GM18511 (cell line): ENCODE measurements at regions not wholly inside any gene's neighbourhood (a gene's known extent, or its start where the extent isn't known, plus 50 kb on each side); places are given as distances from the start of the nearest gene placed in this dataset.
A peak's percentile ranks its signal among the peaks of the same experiment; 100 is the strongest.
"Not testable (repeated sequence)": the region's sequence is repeated elsewhere in the genome, so short reads cannot be mapped to it uniquely, and the experiment has no call there.

ENCODE experiments used
- ATAC-seq: cut with Tn5 transposase; IDR thresholded peaks from one replicate; pipeline ENCODE4 v1.9.1; 2021; ENCODE audit warnings: mild to moderate bottlenecking, moderate library complexity; ENCODE audit not compliant: unreplicated experiment

- not testable (repeated sequence) for ATAC-seq
Measured at GRCh38 chr2:88986721-88987330, 295.4 kb downstream of the RPIA start.

- ATAC-seq = not testable (repeated sequence)
Measured at GRCh38 chr2:88988617-88989016, 297.1 kb downstream of the RPIA start.

GRCh38 chr2:88992819-88993218 lies 301.3 kb downstream of the RPIA start:
- ATAC-seq = not testable (repeated sequence)

- not testable (repeated sequence) for ATAC-seq
Measured at GRCh38 chr2:88994856-88995255, 303.4 kb downstream of the RPIA start.

GRCh38 chr2:88996588-88996987 lies 305.1 kb downstream of the RPIA start:
- ATAC-seq = not testable (repeated sequence)

GRCh38 chr2:88999365-88999764 lies 307.9 kb downstream of the RPIA start:
- no peak for ATAC-seq

GRCh38 chr2:89000235-89000634 lies 308.8 kb downstream of the RPIA start:
- ATAC-seq = no peak

GRCh38 chr2:89004238-89004637 lies 312.8 kb downstream of the RPIA start:
- ATAC-seq = not testable (repeated sequence)

GRCh38 chr2:89020566-89020965 lies 329.1 kb downstream of the RPIA start:
- not testable (repeated sequence) for ATAC-seq

GRCh38 chr2:89026296-89026695 lies 334.8 kb downstream of the RPIA start:
- ATAC-seq = not testable (repeated sequence)

GRCh38 chr2:89027115-89027514 lies 335.6 kb downstream of the RPIA start:
- not testable (repeated sequence) for ATAC-seq

GRCh38 chr2:89027536-89027935 lies 336.1 kb downstream of the RPIA start:
- not testable (repeated sequence) for ATAC-seq

GRCh38 chr2:89029257-89029656 lies 337.8 kb downstream of the RPIA start:
- ATAC-seq = not testable (repeated sequence)

- peak; percentile 87 for ATAC-seq
Measured at GRCh38 chr2:89048138-89049066, 356.9 kb downstream of the RPIA start.

- ATAC-seq = not testable (repeated sequence)
Measured at GRCh38 chr2:89058616-89059015, 367.1 kb downstream of the RPIA start.

GRCh38 chr2:89061174-89061573 lies 369.7 kb downstream of the RPIA start:
- ATAC-seq = not testable (repeated sequence)

- ATAC-seq = not testable (repeated sequence)
Measured at GRCh38 chr2:89076771-89077170, 385.3 kb downstream of the RPIA start.

- ATAC-seq = not testable (repeated sequence)
Measured at GRCh38 chr2:89092911-89093310, 401.4 kb downstream of the RPIA start.

- ATAC-seq = not testable (repeated sequence)
Measured at GRCh38 chr2:89095060-89095459, 403.6 kb downstream of the RPIA start.

GRCh38 chr2:89102587-89102986 lies 411.1 kb downstream of the RPIA start:
- not testable (repeated sequence) for ATAC-seq

GRCh38 chr2:89106369-89107019 lies 415.0 kb downstream of the RPIA start:
- ATAC-seq = not testable (repeated sequence)
